ENCODE measurements at regions not wholly inside any gene's neighbourhood (a gene's known extent, or its start where the extent isn't known, plus 50 kb on each side); places are given as distances from the start of the nearest gene placed in this dataset.

DNA sequence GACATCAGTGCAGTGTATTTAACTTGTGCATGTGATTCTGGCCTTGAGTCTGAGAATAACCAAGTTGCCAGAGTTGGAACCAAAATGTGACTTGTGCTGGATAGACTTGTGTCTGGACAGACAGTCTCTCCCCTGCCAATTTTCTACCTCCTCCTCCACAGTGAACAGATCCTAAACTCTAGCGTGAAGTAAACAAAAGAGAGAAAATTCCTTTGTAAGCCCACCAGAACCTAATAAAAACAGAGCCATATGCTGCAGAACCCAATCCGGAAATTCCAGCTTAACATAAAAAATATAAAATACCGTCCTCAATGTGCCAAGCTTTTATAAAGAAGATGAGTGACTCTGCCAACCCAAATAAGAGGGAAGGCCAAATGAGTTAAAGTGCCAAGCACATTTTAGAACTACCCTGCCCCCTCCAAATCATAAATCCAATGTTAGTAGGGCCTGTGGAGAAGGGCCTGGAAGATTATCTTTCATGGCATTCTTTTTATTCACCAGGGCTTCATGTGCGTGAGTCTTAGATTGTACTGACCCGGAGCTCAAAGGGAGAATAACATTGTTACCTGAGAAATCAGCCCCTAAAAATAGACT is 344.6 kb upstream of the PROK2 start:
- intact Hi-C loops (cut with micrococcal nuclease): loop anchor here (10.0 kb wide), 1 partner anchor 695 kb away; no protein-coding TSS in a partner anchor
- H3K4me3 Mint-ChIP-seq: no peak overlapping the region
- H3K9me3 Mint-ChIP-seq: peaks cover 3% of the 10 kb centered on the region
- peaks cover 6% of the 10 kb centered on the region for H3K27me3 Mint-ChIP-seq (ENCODE audit: insufficient read depth)
- no peak overlapping the region for H3K27ac Mint-ChIP-seq
- H3K36me3 Mint-ChIP-seq (ENCODE audit: low read depth): no peaks in the 10 kb centered on the region
- no peak for DNase-seq (ENCODE audit: low spot score)
- H3K4me1 Mint-ChIP-seq (ENCODE audit: low read depth): peaks cover 12% of the 10 kb centered on the region

DNA sequence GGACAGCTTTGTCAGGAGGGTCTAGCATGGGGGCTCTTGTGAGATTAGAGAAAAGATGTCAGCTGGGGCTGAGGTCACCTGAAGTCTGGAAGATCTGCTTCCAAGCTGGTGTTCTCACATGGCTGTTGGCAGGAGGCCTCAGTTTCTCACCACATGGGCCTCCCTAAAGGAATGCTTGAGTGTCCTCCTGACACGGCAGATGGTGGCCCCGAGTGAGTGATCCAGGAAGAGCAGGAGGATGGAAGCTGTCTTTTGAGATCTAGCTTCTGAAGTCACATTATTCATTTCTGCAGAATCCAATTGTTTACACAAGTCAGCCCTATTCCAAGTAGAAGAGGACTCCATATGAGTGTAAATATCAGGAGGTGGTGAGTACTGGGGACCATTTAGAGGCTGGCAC is 344.0 kb upstream of the PROK2 start:
- intact Hi-C loops (cut with micrococcal nuclease): no loop called here
- peaks cover 3% of the 10 kb centered on the region for H3K9me3 Mint-ChIP-seq
- H3K27ac Mint-ChIP-seq: no peak overlapping the region
- no peak overlapping the region for H3K4me3 Mint-ChIP-seq
- no peak for DNase-seq (ENCODE audit: low spot score)
- no peaks in the 10 kb centered on the region for H3K36me3 Mint-ChIP-seq (ENCODE audit: low read depth)
- peaks cover 6% of the 10 kb centered on the region for H3K4me1 Mint-ChIP-seq (ENCODE audit: low read depth)
- H3K27me3 Mint-ChIP-seq (ENCODE audit: insufficient read depth): peaks cover 6% of the 10 kb centered on the region

DNA sequence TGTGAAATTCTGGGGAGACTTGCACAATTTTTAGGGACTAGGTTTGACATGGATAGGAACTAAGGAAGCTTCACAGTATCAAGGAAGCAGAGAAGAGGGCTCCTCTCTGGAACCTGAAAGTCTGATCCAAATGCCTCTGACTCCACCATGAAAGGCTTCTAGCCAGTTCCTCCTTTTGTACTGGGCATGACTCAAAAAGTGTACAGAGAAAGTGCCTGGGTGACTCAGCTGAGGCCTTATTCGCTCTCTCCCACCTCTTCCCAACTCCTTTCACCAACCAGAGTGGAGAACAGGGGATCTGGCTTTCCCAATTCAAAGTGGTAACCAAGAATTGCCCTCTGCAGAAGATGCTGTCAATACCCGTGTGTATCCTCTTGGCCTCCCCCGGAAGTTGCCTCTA is 342.9 kb upstream of the PROK2 start:
- intact Hi-C loops (cut with micrococcal nuclease): no loop called here
- H3K4me3 Mint-ChIP-seq: no peak overlapping the region
- no peaks in the 10 kb centered on the region for H3K36me3 Mint-ChIP-seq (ENCODE audit: low read depth)
- peaks cover 3% of the 10 kb centered on the region for H3K9me3 Mint-ChIP-seq
- peaks cover 6% of the 10 kb centered on the region for H3K27me3 Mint-ChIP-seq (ENCODE audit: insufficient read depth)
- no peak for DNase-seq (ENCODE audit: low spot score)
- no peak overlapping the region for H3K27ac Mint-ChIP-seq
- no peaks in the 10 kb centered on the region for H3K4me1 Mint-ChIP-seq (ENCODE audit: low read depth)

DNA sequence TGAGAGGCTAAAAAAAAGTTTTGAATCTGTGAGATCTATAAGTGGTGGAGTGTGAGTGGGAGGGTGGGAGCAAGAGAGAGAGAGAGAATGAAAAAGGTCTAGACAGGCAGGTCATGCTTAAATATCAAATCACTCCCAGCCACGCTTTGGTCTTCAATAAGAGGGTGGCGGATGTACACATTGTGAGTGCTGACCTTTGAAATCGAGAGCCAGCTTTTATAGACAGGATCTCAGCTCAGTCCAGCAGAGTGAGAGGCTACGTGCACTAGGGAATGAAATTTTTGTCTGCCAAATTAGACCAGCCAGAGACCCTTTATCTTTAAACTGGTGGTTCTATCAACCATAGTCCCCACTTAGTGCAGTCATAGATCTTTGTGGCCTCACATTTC is 342.3 kb upstream of the PROK2 start:
- peaks cover 6% of the 10 kb centered on the region for H3K27me3 Mint-ChIP-seq (ENCODE audit: insufficient read depth)
- no peak overlapping the region for H3K4me3 Mint-ChIP-seq
- no peaks in the 10 kb centered on the region for H3K36me3 Mint-ChIP-seq (ENCODE audit: low read depth)
- no peak overlapping the region for H3K27ac Mint-ChIP-seq
- no peaks in the 10 kb centered on the region for H3K4me1 Mint-ChIP-seq (ENCODE audit: low read depth)
- no peak for DNase-seq (ENCODE audit: low spot score)
- H3K9me3 Mint-ChIP-seq: peaks cover 3% of the 10 kb centered on the region
- intact Hi-C loops (cut with micrococcal nuclease): no loop called here

DNA sequence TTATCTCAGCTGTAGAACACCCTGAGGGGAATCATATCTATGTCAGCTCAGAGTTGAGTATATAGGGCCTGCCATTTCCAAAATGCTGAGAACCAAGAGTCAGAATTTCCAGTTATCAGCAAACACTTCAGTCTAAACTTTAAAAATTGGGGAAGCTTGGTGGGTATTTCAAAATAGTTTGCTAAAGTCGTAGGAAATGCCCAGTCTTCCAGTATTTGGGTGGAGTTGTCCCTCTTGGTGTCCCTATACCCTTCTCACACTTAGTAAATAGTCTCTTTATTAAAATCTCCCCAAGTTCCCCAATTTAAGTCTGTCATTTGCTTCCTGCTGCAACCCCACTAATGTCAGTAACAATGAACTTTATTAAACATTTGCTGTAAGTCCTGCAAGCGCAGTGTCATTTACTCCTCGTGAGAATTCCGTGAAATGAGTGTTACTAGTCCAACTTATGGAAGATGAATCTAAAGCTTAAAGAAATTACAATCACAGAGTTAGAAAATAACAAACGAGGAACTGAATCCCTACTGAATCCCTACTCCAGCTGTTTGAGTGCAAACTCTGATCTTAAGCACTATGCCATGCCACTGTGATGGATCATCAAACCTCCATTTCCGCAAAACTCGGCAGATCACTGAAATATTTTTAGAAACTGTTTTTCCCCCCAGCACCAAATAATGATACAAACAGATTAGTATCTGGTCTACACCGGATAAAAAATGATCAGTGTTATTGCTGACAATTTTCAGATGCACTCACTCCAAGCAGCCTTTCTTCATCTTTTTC is 341.7 kb upstream of the PROK2 start:
- Mint-ChIP-seq H3K27me3 (ENCODE audit: insufficient read depth) (peaks cover 6% of the 10 kb centered on the region), H3K27ac (no peak overlapping the region), H3K36me3 (ENCODE audit: low read depth) (no peaks in the 10 kb centered on the region), H3K4me3 (no peak overlapping the region), H3K9me3 (peaks cover 3% of the 10 kb centered on the region), H3K4me1 (ENCODE audit: low read depth) (no peaks in the 10 kb centered on the region)
- no peak for DNase-seq (ENCODE audit: low spot score)
- intact Hi-C loops (cut with micrococcal nuclease): no loop called here

DNA sequence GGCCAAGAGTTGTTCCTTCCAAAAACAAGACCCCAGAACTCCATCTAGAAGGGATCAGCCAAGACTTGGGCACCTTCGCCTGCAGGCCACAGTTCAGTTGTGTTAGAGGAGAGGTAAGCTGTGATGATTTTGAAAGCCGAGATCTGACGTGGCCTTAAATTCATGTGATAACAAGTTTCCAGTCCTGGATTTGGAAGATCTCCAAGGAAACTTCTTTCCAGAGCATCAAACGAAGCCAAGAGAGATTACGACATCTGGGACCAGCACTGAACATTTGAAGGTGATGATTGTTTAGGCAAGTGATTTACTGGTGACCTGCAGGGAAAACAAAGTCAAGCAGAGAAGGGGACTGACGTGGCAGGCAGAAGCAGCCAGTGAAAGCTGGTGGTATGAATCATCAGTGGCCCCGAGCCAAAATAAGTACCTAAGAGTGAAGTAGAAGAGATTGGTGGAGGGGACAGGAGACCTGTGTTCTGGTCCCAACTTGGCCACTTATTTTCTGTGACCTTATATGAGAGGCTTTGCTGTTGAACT is 339.0 kb upstream of the PROK2 start:
- H3K4me1 Mint-ChIP-seq (ENCODE audit: low read depth): no peaks in the 10 kb centered on the region
- no peak for DNase-seq (ENCODE audit: low spot score)
- H3K4me3 Mint-ChIP-seq: no peak overlapping the region
- H3K36me3 Mint-ChIP-seq (ENCODE audit: low read depth): no peaks in the 10 kb centered on the region
- no peak overlapping the region for H3K27ac Mint-ChIP-seq
- peaks cover 4% of the 10 kb centered on the region for H3K27me3 Mint-ChIP-seq (ENCODE audit: insufficient read depth)
- no peaks in the 10 kb centered on the region for H3K9me3 Mint-ChIP-seq
- intact Hi-C loops (cut with micrococcal nuclease): no loop called here

DNA sequence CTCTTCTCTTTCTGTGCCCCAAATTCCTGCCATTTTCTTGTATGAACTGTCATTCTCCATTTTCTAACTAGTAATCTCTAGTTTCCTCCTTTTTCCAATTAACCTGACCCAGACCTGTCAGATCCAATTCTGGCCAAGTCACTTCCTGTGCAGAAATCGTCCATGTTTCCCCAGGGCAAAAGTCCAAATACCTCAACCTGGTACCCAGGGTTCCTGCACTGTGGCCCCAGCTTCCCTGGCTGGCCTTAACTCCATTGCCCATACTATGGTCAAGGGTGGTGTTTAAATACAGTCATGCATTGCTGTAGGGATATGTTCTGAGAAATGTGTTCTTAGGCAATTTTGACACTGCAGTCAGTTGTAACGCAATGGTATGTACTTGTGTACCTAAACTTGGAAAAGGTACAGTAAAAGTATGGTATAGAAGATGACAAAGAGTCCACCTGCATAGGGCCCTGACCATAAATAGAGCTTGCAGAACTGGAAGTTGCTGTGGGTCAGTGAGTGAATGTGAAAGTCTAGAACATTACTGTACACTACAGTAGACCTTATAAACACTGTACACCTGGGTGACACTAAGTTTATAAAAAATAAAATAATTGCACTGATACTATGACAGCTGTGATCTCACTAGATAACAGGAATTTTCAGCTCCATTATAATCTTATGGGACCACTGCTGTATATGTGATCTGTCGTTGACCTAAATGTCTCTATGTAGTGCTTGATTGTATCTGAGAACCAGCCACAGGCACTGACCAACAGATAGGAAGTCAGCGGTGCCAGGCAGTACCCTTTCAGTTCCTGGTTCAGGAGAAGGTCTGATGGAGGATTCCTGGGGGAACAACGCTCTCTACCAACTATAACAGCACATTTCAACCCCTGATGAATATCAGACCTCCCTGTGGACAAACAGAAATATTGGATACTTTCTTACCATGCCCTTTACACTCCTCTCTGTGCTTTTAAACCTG is 336.1 kb upstream of the PROK2 start:
- H3K27ac Mint-ChIP-seq: no peak overlapping the region

DNA sequence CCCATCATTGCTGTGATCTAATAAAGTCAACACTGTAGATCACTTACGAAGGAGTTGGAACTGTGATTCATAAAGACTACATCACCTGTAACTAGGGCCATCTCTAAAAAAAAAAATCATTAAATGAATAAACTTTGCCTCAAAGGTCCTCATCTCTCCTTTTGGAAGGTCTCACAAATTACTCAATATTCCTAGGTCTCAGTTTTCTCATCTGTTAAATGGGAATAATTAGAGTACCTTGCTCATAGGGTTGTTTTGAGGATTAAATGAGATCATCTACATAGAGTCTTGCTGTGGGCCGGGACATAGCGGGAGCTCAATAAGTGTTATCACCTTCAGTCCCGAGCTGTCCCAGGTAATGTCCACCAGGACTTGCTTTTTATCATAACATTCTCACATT is 335.1 kb upstream of the PROK2 start:
- Mint-ChIP-seq H3K27ac (no peak overlapping the region), H3K36me3 (ENCODE audit: low read depth) (no peaks in the 10 kb centered on the region), H3K4me1 (ENCODE audit: low read depth) (no peaks in the 10 kb centered on the region), H3K9me3 (no peaks in the 10 kb centered on the region), H3K27me3 (ENCODE audit: insufficient read depth) (no peaks in the 10 kb centered on the region), H3K4me3 (no peak overlapping the region)
- intact Hi-C loops (cut with micrococcal nuclease): no loop called here
- no peak for DNase-seq (ENCODE audit: low spot score)

More for the DNA sequence above, 336.1 kb upstream of the PROK2 start:
- intact Hi-C loops (cut with micrococcal nuclease): no loop called here
- no peak for DNase-seq (ENCODE audit: low spot score)
- Mint-ChIP-seq H3K4me3 (no peak overlapping the region), H3K4me1 (ENCODE audit: low read depth) (no peaks in the 10 kb centered on the region), H3K9me3 (no peaks in the 10 kb centered on the region), H3K36me3 (ENCODE audit: low read depth) (no peaks in the 10 kb centered on the region), H3K27me3 (ENCODE audit: insufficient read depth) (no peaks in the 10 kb centered on the region)

DNA sequence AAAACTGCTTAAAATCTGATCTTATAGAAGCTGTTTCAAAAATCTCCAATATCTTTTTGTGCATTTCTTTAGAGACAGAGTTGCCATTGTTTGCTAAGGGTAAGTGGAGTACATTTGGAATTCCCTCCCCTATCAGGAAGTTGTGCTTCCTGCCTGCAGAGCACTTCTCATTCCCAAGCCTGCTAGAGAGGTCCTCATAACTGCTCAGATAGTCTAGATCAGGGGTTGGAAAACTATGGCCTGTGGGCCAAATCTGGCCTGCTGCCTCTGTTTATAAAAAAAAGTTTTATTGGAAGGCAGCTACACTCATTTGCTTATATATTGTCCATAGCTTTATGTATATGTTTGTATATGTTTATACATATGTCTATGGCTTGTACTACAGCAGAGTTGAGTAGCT is 333.7 kb upstream of the PROK2 start:
- no peak overlapping the region for H3K27ac Mint-ChIP-seq
- intact Hi-C loops (cut with micrococcal nuclease): no loop called here

DNA sequence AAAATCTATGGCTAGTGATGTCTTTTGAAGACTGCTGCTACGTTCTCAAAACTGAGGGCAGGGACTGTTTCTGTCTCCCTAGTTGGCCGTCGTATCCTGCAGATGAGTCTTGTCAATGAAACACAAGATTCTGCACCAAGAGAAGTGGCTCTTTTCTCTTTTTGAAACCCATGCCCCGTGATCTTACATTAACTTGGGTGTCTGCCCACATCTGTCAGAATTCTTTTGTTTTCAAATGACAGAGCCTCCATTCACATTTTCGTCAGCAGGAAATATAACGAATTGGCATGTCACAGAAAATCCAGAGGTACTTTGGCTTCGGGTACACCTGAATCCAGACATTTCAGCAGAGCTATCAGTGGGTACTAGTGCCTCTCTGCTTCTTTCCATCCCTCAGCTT is 331.3 kb upstream of the PROK2 start:
- no peaks in the 10 kb centered on the region for H3K36me3 Mint-ChIP-seq (ENCODE audit: low read depth)
- no peak for DNase-seq (ENCODE audit: low spot score)

More for the DNA sequence above, 333.7 kb upstream of the PROK2 start:
- peaks cover under 1% of the 10 kb centered on the region for H3K27me3 Mint-ChIP-seq (ENCODE audit: insufficient read depth)
- H3K4me1 Mint-ChIP-seq (ENCODE audit: low read depth): no peaks in the 10 kb centered on the region
- no peaks in the 10 kb centered on the region for H3K36me3 Mint-ChIP-seq (ENCODE audit: low read depth)
- no peak overlapping the region for H3K4me3 Mint-ChIP-seq
- no peaks in the 10 kb centered on the region for H3K9me3 Mint-ChIP-seq
- no peak for DNase-seq (ENCODE audit: low spot score)

DNA sequence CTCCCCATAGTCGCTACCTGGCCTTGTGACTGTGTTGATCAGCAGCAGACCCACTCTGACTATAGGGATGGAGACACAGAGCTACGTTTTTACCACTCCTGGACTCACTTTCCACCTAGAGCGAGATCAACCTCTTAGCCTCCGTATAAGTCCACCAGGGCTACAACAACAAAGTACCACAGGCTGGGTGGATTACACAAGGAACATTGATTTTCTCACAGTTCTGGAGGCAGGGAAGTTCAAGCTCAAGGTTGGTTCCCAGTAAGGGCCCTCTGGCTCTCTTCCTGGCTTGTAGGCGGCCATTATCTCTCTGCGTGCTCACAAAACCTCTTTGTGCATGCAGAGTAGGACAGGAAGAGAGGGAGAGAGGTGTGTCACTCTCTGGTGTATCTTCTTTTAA is 330.4 kb upstream of the PROK2 start:
- Mint-ChIP-seq H3K4me1 (ENCODE audit: low read depth) (no peaks in the 10 kb centered on the region), H3K27ac (no peak overlapping the region), H3K9me3 (no peaks in the 10 kb centered on the region), H3K27me3 (ENCODE audit: insufficient read depth) (peaks cover 9% of the 10 kb centered on the region), H3K36me3 (ENCODE audit: low read depth) (no peaks in the 10 kb centered on the region), H3K4me3 (no peak overlapping the region)
- intact Hi-C loops (cut with micrococcal nuclease): no loop called here
- no peak for DNase-seq (ENCODE audit: low spot score)

More for the DNA sequence above, 331.3 kb upstream of the PROK2 start:
- Mint-ChIP-seq H3K4me3 (no peak overlapping the region), H3K27ac (no peak overlapping the region), H3K4me1 (ENCODE audit: low read depth) (no peaks in the 10 kb centered on the region), H3K27me3 (ENCODE audit: insufficient read depth) (peaks cover 9% of the 10 kb centered on the region), H3K9me3 (no peaks in the 10 kb centered on the region)
- intact Hi-C loops (cut with micrococcal nuclease): no loop called here

DNA sequence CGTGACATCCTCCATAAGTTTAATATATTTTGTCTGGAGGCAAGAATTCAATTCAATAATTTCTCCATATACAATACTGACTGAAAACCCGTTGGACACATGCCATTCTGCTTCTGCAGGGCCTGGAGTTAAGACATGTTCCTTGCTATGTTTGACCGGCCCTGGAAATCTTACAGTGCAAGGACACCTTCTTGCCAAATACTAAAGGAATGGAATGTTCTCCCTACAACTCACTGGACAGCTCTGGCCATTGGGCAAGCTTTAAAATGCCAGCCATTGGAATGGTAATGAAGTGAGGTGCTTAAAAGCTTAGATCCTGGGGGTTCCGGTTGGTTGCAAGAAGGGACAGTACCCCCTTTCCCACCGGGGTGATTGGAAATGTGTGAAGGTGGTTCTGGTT is 329.8 kb upstream of the PROK2 start:
- intact Hi-C loops (cut with micrococcal nuclease): no loop called here
- no peak overlapping the region for H3K27ac Mint-ChIP-seq
- no peaks in the 10 kb centered on the region for H3K9me3 Mint-ChIP-seq
- no peaks in the 10 kb centered on the region for H3K4me1 Mint-ChIP-seq (ENCODE audit: low read depth)
- DNase-seq (ENCODE audit: low spot score): no peak
- no peaks in the 10 kb centered on the region for H3K36me3 Mint-ChIP-seq (ENCODE audit: low read depth)
- H3K4me3 Mint-ChIP-seq: no peak overlapping the region
- H3K27me3 Mint-ChIP-seq (ENCODE audit: insufficient read depth): peaks cover 9% of the 10 kb centered on the region

DNA sequence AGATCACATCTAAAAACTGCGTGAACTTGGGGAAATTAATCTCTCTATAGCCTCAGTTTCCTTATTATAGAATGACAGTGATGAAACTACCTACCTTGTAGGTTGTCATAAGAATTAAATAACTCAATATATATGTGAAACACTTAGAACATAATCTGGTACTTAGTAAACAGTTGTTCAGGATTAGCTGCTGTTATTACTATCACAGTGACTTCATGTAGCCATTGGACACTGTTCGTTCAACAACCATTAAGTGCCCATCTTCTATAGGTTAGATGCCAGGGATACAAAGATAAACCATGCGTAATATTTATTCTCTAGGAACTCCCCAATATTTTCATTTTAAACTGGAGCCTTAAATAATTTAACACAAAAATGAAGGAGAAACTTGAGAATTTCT is 329.0 kb upstream of the PROK2 start:
- intact Hi-C loops (cut with micrococcal nuclease): no loop called here
- H3K9me3 Mint-ChIP-seq: no peaks in the 10 kb centered on the region
- peaks cover 12% of the 10 kb centered on the region for H3K27me3 Mint-ChIP-seq (ENCODE audit: insufficient read depth)
- no peak overlapping the region for H3K4me3 Mint-ChIP-seq
- no peaks in the 10 kb centered on the region for H3K4me1 Mint-ChIP-seq (ENCODE audit: low read depth)
- no peaks in the 10 kb centered on the region for H3K36me3 Mint-ChIP-seq (ENCODE audit: low read depth)
- DNase-seq (ENCODE audit: low spot score): no peak
- H3K27ac Mint-ChIP-seq: no peak overlapping the region

Measured in activated T-helper 1 cell treated with anti-CD3 and anti-CD28 coated beads, Interleukin-12 subunit alpha, Interleukin-12 subunit beta, Interleukin-2, Interleukin-4 antibody, amounts not matched to agents 30 ng/mL and 10 ng/mL and 1 ng/mL, durations not matched to agents 14 hours and 24 hours and 36 hours (primary cell).